Endothelial cell (in vitro differentiated cells): ENCODE measurements at regions not wholly inside any gene's neighbourhood (a gene's known extent, or its start where the extent isn't known, plus 50 kb on each side); places are given as distances from the start of the nearest gene placed in this dataset.
"Not testable (repeated sequence)": the region's sequence is repeated elsewhere in the genome, so short reads cannot be mapped to it uniquely, and the experiment has no call there.

Experiments
- DNase-seq: peaks from one replicate; pipeline ENCODE4 v3.0.0; 2021; ENCODE audit warnings: low spot score
- H3K27ac Mint-ChIP-seq: one replicate; pipeline ENCODE4 v1.8.0; 2021; ENCODE audit warnings: mixed read lengths, inconsistent platforms; ENCODE audit not compliant: unreplicated experiment
- H3K27me3 Mint-ChIP-seq: one replicate; pipeline ENCODE4 v1.8.0; 2021; ENCODE audit warnings: mild to moderate bottlenecking, moderate library complexity, mixed read lengths, inconsistent platforms; ENCODE audit not compliant: unreplicated experiment
- H3K36me3 Mint-ChIP-seq: one replicate; pipeline ENCODE4 v1.8.0; 2021; ENCODE audit warnings: mild to moderate bottlenecking, low read depth, mixed read lengths, inconsistent platforms; ENCODE audit not compliant: unreplicated experiment
- H3K4me1 Mint-ChIP-seq: one replicate; pipeline ENCODE4 v1.8.0; 2021; ENCODE audit warnings: mild to moderate bottlenecking, mixed read lengths, inconsistent platforms; ENCODE audit not compliant: unreplicated experiment
- H3K4me3 Mint-ChIP-seq: one replicate; pipeline ENCODE4 v1.8.0; 2021; ENCODE audit warnings: mild to moderate bottlenecking, mixed read lengths, inconsistent platforms; ENCODE audit not compliant: unreplicated experiment
- H3K9me3 Mint-ChIP-seq: one replicate; pipeline ENCODE4 v1.8.0; 2021; ENCODE audit warnings: mixed read lengths, inconsistent platforms; ENCODE audit not compliant: unreplicated experiment
- TF ChIP-seq, protein P1 (sequence below): fragments of 200-600 bp; sonication (generic); IDR thresholded peaks from one replicate; pipeline ENCODE4 v1.5.0; 2021; ENCODE audit warnings: antibody characterized with exemption; ENCODE audit not compliant: unreplicated experiment

DNA sequence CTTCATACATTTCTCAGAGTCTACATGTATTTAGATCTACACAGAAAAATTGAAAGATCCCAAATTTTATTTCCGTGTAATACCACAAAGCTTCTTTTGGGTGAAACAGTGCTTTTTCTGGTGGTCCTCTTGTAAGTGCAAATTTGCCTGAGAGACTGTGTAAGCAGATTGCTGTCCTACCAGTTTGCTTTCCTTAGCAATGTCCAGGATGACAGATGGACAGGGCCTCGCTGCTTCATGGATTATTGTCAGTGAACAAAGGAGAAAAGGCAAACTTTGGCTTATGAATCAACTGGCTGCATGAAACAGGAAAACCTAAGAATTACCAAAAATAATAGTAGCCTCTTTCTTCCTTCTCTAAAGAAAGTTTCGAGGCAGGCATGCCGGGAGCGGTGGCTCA, 82.6 kb upstream of the UBE2E1 start:
- no peaks in the 10 kb centered on the region for H3K4me1 Mint-ChIP-seq
- no peaks in the 10 kb centered on the region for H3K9me3 Mint-ChIP-seq
- no peak overlapping the region for H3K27ac Mint-ChIP-seq
- no peaks in the 10 kb centered on the region for H3K36me3 Mint-ChIP-seq
- TF ChIP-seq, protein P1, sequence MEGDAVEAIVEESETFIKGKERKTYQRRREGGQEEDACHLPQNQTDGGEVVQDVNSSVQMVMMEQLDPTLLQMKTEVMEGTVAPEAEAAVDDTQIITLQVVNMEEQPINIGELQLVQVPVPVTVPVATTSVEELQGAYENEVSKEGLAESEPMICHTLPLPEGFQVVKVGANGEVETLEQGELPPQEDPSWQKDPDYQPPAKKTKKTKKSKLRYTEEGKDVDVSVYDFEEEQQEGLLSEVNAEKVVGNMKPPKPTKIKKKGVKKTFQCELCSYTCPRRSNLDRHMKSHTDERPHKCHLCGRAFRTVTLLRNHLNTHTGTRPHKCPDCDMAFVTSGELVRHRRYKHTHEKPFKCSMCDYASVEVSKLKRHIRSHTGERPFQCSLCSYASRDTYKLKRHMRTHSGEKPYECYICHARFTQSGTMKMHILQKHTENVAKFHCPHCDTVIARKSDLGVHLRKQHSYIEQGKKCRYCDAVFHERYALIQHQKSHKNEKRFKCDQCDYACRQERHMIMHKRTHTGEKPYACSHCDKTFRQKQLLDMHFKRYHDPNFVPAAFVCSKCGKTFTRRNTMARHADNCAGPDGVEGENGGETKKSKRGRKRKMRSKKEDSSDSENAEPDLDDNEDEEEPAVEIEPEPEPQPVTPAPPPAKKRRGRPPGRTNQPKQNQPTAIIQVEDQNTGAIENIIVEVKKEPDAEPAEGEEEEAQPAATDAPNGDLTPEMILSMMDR: no peak
- no peak overlapping the region for H3K4me3 Mint-ChIP-seq
- H3K27me3 Mint-ChIP-seq: no peaks in the 10 kb centered on the region
- DNase-seq: no peak

DNA sequence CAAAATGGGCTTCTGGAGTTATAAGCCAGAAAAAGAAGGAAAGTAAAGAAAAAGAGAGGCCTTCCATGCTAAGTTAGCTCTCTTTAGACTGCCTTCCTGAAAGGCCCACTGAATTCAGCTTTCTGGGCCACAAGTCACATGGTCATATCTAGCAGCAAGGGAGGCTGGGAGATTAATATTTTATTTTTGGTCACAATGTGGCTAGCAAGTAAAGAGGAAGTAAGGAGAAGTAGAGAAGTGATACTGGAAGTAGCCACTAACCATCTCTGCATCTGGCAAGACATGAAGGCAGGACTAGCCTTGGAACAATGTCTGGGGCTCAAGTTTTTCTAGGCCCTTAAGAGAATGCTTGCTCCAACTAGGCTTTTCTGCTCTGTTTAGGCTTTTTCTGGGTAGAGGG, 81.8 kb upstream of the UBE2E1 start:
- Mint-ChIP-seq H3K36me3 (no peaks in the 10 kb centered on the region), H3K27ac (no peak overlapping the region), H3K4me3 (no peak overlapping the region), H3K9me3 (no peaks in the 10 kb centered on the region), H3K4me1 (no peaks in the 10 kb centered on the region), H3K27me3 (no peaks in the 10 kb centered on the region)
- no peak for DNase-seq
- TF ChIP-seq, protein P1: no peak

DNA sequence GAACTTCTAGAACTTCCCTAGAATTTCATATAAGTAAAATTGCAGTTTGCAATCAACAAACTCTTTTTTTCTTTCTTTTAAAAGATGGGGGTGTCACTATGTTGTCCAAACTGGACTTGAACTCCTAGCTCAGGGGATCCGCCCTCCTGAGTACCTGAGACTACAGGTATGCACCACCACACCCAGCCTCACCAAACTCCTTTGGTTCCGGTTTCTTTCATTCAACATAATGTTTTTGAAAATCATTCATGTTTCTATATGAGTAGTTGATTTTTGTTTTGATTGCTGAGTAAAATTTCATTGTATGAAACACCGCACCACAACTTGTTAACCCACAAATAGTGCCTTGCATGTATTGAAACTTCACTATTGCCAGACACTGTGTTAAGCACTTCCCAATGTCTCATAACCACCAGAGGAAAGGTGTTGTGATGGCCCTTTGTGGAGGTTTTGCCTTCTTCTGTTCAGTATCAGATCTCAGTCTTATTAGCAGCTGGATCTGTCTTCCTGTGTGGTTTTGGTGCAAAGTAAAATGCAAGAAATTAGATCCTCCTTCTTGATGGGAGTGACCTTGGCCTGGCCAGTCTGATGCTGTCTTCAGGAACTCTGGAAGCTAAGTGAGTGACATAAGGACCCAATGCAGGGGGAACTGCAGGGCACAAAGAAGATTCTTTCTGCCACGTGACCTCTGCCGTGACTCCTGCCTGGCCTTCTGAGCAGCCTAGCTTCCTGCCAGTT, 78.8 kb upstream of the UBE2E1 start:
- Mint-ChIP-seq H3K27ac (no peak overlapping the region), H3K4me1 (no peaks in the 10 kb centered on the region), H3K27me3 (no peaks in the 10 kb centered on the region), H3K9me3 (no peaks in the 10 kb centered on the region), H3K36me3 (no peaks in the 10 kb centered on the region), H3K4me3 (no peak overlapping the region)
- TF ChIP-seq, protein P1: no peak
- DNase-seq: no peak

DNA sequence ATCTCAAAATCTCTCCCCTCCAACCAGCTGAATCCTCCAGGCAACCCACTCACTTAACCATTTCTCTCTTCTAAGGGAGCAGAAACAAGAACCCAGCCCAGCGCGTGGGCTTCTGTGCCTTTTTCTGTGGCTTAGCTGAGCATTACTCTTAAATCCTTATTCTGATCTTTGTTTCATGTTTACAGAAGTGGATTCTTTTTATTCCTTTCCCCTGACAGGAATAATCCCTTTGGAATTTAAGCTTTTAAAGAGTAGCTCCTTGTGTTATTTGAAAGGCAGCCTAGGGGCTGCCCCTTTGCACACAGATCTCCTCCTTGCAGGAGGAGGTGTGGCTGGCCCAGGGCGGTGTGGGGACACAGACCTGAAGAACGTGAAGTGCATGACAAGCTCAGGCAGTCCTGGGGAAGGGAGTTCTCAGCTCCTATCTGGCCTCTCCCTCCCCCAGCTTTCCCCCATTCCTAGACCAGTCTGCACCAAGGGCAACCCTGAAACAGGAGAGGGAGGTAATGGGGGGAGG, 77.1 kb upstream of the UBE2E1 start:
- no peak for DNase-seq
- H3K9me3 Mint-ChIP-seq: no peaks in the 10 kb centered on the region
- H3K36me3 Mint-ChIP-seq: no peaks in the 10 kb centered on the region
- H3K4me3 Mint-ChIP-seq: no peak overlapping the region
- TF ChIP-seq, protein P1: no peak
- no peaks in the 10 kb centered on the region for H3K4me1 Mint-ChIP-seq
- no peaks in the 10 kb centered on the region for H3K27me3 Mint-ChIP-seq
- H3K27ac Mint-ChIP-seq: no peak overlapping the region

DNA sequence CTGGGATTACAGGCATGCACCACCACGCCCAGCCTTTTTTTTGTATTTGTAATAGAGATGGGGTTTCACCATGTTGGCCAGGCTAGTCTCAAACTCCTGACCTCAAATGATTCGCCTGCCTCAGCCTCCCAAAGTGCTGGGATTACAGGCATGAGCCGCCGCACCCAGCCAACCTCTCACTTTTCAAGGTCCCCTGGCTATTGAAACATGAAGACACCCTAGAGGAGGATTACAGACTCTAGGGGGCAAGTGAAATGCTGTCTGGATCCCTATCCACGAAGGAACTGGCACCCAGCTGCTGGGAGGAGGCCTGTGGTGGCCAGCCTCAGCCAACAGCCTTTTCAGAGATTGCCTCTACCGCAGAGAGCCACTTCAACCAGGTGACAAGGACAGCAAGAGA, 76.4 kb upstream of the UBE2E1 start:
- H3K36me3 Mint-ChIP-seq, H3K27me3 Mint-ChIP-seq, DNase-seq, H3K4me1 Mint-ChIP-seq, H3K9me3 Mint-ChIP-seq, H3K4me3 Mint-ChIP-seq, H3K27ac Mint-ChIP-seq: not testable (repeated sequence)
